ENCODE measurements at regions not wholly inside any gene's neighbourhood (a gene's known extent, or its start where the extent isn't known, plus 50 kb on each side); places are given as distances from the start of the nearest gene placed in this dataset.

- no peak for DNase-seq (ENCODE audit: low spot score)
Observed at GRCh38 chr13:105207572-105208293, 1327.7 kb downstream of the EFNB2 start.

- DNase-seq (ENCODE audit: low spot score), result peak; percentile 65
Observed at GRCh38 chr13:105202354-105202753, 1333.1 kb downstream of the EFNB2 start.

- DNase-seq (ENCODE audit: low spot score), result no peak
Observed at GRCh38 chr13:105201351-105201750, 1334.1 kb downstream of the EFNB2 start.

- no peak for DNase-seq (ENCODE audit: low spot score)
Observed at GRCh38 chr13:105200181-105200580, 1335.3 kb downstream of the EFNB2 start.

GRCh38 chr13:105196052-105196451, 1339.4 kb downstream of the EFNB2 start:
- no peak for DNase-seq (ENCODE audit: low spot score)

- no peak for DNase-seq (ENCODE audit: low spot score)
Observed at GRCh38 chr13:105193026-105193425, 1342.4 kb downstream of the EFNB2 start.

GRCh38 chr13:105184201-105184600, 1351.3 kb downstream of the EFNB2 start:
- no peak for DNase-seq (ENCODE audit: low spot score)

GRCh38 chr13:105177265-105177900, 1358.1 kb downstream of the EFNB2 start:
- no peak for DNase-seq (ENCODE audit: low spot score)

GRCh38 chr13:105170438-105170837, 1365.0 kb downstream of the EFNB2 start:
- DNase-seq (ENCODE audit: low spot score), result no peak

GRCh38 chr13:105168295-105168694, 1367.2 kb downstream of the EFNB2 start:
- no peak for DNase-seq (ENCODE audit: low spot score)

- no peak for DNase-seq (ENCODE audit: low spot score)
Observed at GRCh38 chr13:105167385-105167784, 1368.1 kb downstream of the EFNB2 start.

- no peak for DNase-seq (ENCODE audit: low spot score)
Observed at GRCh38 chr13:105165449-105166125, 1369.9 kb downstream of the EFNB2 start.

- no peak for DNase-seq (ENCODE audit: low spot score)
Observed at GRCh38 chr13:105159841-105160240, 1375.6 kb downstream of the EFNB2 start.

GRCh38 chr13:105153611-105154010, 1381.9 kb downstream of the EFNB2 start:
- no peak for DNase-seq (ENCODE audit: low spot score)

GRCh38 chr13:105151639-105152038, 1383.8 kb downstream of the EFNB2 start:
- no peak for DNase-seq (ENCODE audit: low spot score)

- DNase-seq (ENCODE audit: low spot score), result no peak
Observed at GRCh38 chr13:105147461-105147860, 1388.0 kb downstream of the EFNB2 start.

- DNase-seq (ENCODE audit: low spot score), result no peak
Observed at GRCh38 chr13:105144936-105145335, 1390.5 kb downstream of the EFNB2 start.

- no peak for DNase-seq (ENCODE audit: low spot score)
Observed at GRCh38 chr13:105144020-105144419, 1391.4 kb downstream of the EFNB2 start.

GRCh38 chr13:105142556-105142955, 1392.9 kb downstream of the EFNB2 start:
- DNase-seq (ENCODE audit: low spot score), result no peak

- DNase-seq (ENCODE audit: low spot score), result no peak
Observed at GRCh38 chr13:105139380-105140285, 1395.8 kb downstream of the EFNB2 start.

GRCh38 chr13:105139048-105139379, 1396.4 kb downstream of the EFNB2 start:
- DNase-seq (ENCODE audit: low spot score), result no peak
